H7 (cell line): ENCODE measurements at regions not wholly inside any gene's neighbourhood (a gene's known extent, or its start where the extent isn't known, plus 50 kb on each side); places are given as distances from the start of the nearest gene placed in this dataset.
"Not testable (repeated sequence)": the region's sequence is repeated elsewhere in the genome, so short reads cannot be mapped to it uniquely, and the experiment has no call there.

Source experiments
- DNase-seq: peaks from one replicate; pipeline ENCODE4 v3.0.0; 2012
- H3K27me3 ChIP-seq: 2 replicates; pipeline ENCODE4 v1.6.0; 2011; ENCODE audit warnings: mild to moderate bottlenecking, low read length; ENCODE audit not compliant: control insufficient read depth, insufficient read depth
- H3K36me3 ChIP-seq: replicated peaks from 2 replicates; pipeline ENCODE4 v1.5.1; 2011; ENCODE audit warnings: low read length; ENCODE audit not compliant: control insufficient read depth, insufficient read depth
- H3K4me3 ChIP-seq: 2 replicates; pipeline ENCODE4 v1.5.1; 2011; ENCODE audit warnings: low read depth, mild to moderate bottlenecking, control low read depth, low read length, moderate library complexity; ENCODE audit not compliant: insufficient read depth

DNA sequence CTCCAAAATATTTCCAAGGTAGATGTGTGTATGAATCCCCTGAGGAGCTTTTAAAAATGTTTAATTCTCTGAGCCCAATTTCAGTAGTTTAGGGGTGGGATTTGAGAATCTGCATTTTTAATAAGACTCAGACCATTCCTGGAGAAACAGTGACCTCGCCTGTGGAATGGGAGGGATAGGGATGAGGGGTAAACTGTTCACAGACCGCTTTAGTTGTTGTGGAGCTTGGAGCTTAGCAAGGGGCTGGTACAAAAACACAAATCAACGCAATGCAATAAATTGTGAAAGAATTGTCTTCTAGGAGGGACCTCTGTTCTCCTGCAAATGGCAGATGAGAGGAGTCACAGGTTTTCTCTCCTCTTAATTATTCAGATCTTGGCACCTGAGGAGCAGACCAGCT, 239.3 kb upstream of the SULF2 start:
- Histone ChIP-seq H3K4me3 (no peak overlapping the region), H3K36me3 (no peaks in the 10 kb centered on the region), H3K27me3 (no peaks in the 10 kb centered on the region)
- no peak for DNase-seq

DNA sequence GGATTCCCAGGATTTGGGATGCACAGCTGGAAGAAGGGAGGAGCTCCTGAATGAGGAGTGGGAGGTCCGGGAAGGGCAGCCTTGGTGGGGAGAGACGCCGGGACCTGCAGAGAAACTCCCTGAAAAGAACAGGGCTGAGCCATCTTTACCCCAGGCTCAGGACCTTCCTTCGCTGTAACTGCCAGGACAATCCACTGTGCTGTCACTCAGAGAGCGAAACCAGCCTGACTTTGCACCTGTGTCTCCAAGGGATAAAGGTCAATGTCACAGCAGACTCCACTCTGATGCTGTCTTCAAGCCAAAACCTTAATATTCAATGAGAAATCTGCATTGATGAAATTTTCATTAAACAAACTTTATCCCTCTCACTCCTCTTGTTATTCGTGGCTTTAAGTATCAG, 235.4 kb upstream of the SULF2 start:
- DNase-seq, H3K27me3 ChIP-seq, H3K36me3 ChIP-seq, H3K4me3 ChIP-seq: not testable (repeated sequence)

DNA sequence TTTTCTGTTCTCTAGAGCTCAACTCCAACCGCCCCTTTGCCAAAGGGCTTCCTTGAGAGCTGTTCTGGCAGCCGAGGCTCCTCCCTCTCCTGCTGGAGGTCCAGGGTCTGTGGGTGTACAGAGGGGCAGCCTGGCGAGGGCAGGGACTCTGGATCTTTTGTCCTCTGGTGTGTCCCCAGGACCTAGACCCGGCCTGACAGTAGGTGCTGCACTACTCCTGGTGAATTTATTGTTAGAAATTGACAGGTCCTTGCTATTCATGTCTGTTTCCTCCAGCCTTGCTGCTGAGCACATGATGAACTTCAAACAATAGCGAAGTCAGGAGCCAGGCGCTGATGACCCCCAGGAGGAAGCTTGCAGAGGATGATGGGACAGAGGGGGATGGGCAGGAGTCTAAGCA, 234.7 kb upstream of the SULF2 start:
- Histone ChIP-seq H3K27me3 (no peaks in the 10 kb centered on the region), H3K4me3 (no peak overlapping the region), H3K36me3 (no peaks in the 10 kb centered on the region)
- no peak for DNase-seq

DNA sequence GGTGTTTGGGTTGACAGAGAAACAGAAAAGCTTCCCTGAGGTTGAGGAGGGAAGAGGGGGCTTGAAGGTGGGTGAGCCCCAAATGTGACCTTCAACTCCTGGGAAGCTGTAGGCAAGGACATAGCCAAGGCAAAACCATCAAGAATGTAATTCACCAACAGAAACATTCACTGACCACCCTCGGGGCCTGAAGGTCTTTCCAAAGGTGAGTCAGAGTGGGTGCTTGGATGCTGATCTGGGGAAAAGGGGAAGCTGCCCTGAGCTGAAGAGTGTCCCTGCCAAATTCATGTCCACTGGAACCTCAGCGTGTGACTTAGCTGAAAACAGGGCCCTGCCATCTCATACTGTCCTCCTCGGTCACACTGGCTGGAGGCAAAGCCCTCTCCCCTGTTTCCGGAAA, 234.2 kb upstream of the SULF2 start:
- Histone ChIP-seq H3K27me3 (no peaks in the 10 kb centered on the region), H3K36me3 (no peaks in the 10 kb centered on the region), H3K4me3 (no peak overlapping the region)
- DNase-seq, result no peak

DNA sequence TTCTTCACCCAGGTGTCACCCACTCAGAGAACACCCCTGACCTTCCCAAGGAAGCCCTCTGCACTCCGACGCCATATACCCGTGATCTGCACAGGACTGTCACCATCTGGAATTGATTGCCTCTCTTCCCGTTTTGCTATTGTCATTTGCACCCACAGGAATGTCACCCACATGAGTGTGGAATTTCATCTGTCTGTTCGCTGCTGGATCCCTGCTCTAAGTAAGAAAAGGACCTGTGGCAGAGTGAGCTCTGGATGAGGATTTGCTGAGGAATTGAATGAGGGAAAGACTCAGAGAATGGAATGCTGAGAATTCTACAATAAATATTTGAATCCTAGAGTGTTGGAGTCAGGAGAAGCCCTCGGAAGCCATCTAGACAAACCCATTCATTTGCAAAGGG, 233.6 kb upstream of the SULF2 start:
- H3K36me3 ChIP-seq, DNase-seq, H3K4me3 ChIP-seq, H3K27me3 ChIP-seq: not testable (repeated sequence)

DNA sequence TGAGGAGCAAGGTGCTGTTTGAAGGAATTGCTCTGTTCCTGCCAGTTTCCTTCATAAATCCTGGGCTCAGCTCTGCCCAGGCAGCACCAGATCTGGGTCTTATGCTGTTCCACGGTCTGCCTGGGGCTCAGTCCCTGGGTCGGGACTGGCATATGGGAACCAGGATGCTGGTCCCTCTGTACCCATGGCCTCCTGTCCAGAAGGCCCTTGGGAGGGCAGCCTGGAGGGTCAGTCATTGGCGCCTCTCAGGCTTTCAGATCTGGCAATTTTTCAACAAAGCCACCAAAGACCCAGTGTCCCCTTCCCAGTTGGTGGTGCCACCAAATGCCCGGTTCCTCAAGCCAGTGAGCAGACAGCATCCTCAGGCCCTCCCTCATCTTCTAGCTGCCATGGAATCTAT, 232.7 kb upstream of the SULF2 start:
- H3K27me3 ChIP-seq, result no peaks in the 10 kb centered on the region
- no peak overlapping the region for H3K4me3 ChIP-seq
- no peak for DNase-seq
- H3K36me3 ChIP-seq, result no peaks in the 10 kb centered on the region

DNA sequence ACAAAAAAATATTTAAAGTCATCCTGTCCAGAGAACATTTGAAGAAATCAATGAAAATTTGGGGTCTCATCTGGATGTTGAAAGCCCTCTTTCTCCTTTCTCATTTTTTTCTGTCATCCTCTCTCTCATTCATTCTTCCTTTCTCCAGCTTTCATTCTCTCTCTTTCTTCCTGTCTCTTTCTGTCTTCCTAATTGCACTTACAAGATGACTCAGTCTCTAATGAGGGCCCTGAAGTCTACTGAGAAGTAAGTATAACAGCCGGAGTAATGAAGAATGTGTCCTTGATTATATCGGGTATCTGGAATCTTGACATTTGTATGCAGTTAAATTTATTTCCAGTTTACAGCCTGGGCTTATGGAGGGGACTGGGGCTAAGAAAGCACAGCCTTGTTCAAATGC, 232.2 kb upstream of the SULF2 start:
- no peak for DNase-seq
- no peak overlapping the region for H3K4me3 ChIP-seq
- no peaks in the 10 kb centered on the region for H3K27me3 ChIP-seq
- no peaks in the 10 kb centered on the region for H3K36me3 ChIP-seq

DNA sequence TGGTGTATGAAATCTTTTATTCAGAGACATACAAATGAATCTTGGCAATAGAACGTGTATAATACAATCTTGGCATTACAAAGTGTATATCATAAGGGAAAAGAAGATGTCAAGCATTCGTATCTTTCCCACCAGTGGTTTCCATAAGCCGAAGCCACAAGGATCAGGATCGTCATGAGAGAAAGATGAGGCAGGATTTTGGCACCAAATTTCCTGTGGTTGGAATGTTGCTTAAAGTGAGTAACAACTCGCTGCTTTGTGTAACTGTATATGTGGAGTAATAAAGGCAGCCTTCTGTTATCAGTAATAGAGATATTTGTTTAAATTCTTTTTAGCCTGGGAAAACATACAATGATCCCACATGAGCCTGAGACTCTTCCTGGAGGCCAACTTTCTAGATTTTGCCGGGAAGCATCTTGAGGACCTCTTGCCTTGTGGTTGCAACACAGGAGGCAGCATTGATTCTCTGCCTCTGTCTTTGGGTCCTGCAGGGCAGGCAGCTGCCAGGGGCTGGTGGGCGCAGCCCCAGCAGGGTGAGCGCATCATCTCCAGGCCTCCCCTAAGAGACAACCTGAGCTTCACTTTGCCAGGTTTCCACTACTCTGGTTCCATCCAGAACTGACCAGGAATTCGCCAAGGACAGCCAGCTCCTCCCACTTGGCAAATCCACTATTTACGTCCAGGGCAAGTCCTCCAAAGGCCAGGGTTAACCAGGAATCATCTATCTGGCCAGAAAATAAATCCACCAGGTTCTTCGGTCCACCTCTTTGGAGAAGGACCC, 230.9 kb upstream of the SULF2 start:
- H3K4me3 ChIP-seq, result no peak overlapping the region
- no peaks in the 10 kb centered on the region for H3K36me3 ChIP-seq
- DNase-seq, result no peak

DNA sequence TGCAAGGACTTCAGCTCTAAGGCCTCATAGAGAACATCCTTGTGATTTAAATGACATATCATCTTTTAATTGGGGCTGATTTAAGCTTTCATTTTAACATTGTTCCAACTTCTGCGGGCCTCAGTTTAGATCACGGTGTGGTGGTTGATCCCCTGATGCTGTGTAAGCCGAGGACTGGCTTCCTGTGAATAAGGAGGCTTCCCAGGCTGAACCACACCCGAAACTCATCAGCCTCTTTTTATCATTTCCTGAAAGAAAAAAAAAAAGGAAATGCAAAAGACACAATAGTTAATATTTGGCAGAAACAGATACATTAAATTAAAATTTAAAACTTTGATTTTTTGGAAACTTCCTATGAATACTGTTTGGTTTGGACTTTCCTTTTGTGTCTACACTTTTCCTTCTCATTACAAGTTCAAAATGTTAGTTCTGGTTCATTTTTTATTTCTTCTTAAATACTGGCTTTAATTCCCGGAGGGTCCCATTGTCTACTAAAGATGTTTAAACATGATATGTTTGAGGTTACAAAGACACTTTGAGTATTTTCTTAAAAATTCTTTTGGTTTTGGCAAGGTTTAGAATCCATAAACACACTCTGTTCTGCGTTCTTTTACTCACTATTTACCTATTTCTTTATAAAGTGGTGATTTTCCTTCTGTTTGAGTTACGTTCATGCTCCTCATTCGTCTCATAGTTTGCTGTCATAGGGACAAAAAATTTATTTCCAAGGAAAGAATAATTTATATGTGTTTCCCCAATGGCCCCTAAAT, 230.0 kb upstream of the SULF2 start:
- no peaks in the 10 kb centered on the region for H3K36me3 ChIP-seq
- no peaks in the 10 kb centered on the region for H3K27me3 ChIP-seq
- no peak for DNase-seq
- no peak overlapping the region for H3K4me3 ChIP-seq

More for the DNA sequence above, 230.9 kb upstream of the SULF2 start:
- H3K27me3 ChIP-seq, result no peaks in the 10 kb centered on the region

DNA sequence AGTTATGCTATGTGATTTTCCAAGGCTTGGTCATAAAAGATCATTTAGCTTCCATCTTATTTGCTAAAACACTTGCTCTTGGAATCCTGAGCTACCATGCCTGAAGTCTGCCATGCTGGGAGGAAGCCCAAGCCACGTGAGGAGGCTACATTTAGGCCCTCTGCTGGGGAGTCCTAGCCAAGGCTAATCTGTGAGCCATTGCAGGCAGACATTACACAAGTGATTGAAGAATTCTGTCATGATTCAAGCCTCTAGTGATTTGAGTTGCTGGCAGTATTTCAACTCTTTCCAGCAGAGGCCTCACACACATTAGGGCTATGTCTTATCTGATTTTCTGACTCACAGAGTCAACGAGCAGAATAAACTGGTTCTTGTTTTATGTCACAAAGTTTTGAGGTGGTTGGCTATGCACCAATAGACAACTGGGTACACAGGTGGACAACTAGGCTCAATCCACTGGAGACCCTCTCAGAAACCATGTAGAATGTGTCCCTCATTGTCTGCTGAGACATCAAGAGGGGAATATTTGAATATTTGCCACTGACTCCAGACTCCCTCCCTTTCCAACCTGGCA, 227.2 kb upstream of the SULF2 start:
- Histone ChIP-seq H3K4me3 (no peak overlapping the region), H3K36me3 (no peaks in the 10 kb centered on the region), H3K27me3 (no peaks in the 10 kb centered on the region)
- DNase-seq, result no peak

DNA sequence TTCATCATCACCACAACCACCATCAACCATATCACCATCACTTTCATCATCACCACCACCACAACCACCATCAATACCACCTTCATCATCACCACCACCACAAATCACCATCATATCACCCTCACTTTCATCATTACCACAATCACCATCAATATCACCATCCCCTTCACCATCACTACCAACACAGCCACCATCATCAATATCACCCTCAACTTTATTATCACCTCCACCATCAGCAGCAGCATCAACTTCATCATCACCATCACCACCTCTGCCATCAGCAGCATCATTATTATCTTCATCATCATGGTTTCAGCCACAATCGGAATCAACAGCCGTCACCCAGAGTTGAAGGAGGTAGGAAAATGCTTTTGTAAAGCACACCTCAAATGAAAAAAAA, 225.7 kb upstream of the SULF2 start:
- DNase-seq, result no peak
- H3K36me3 ChIP-seq, result no peaks in the 10 kb centered on the region
- no peak overlapping the region for H3K4me3 ChIP-seq
- no peaks in the 10 kb centered on the region for H3K27me3 ChIP-seq

DNA sequence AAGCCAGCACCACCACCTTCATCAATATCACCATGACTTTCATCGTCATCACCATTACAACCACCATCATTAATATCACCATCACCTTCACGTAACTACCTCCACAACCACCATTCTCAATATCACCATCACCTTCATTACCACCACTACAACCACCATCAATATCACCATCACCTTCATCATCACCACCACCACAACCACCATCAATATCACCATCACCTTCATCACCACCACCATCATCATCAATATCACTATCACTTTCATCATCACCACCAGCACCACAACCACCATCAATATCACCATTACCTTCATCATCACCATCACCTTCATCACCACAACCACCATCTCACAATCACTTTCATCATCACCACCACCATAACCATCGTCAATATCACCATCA, 225.3 kb upstream of the SULF2 start:
- no peaks in the 10 kb centered on the region for H3K27me3 ChIP-seq
- DNase-seq, result no peak
- no peaks in the 10 kb centered on the region for H3K36me3 ChIP-seq
- H3K4me3 ChIP-seq, result no peak overlapping the region

DNA sequence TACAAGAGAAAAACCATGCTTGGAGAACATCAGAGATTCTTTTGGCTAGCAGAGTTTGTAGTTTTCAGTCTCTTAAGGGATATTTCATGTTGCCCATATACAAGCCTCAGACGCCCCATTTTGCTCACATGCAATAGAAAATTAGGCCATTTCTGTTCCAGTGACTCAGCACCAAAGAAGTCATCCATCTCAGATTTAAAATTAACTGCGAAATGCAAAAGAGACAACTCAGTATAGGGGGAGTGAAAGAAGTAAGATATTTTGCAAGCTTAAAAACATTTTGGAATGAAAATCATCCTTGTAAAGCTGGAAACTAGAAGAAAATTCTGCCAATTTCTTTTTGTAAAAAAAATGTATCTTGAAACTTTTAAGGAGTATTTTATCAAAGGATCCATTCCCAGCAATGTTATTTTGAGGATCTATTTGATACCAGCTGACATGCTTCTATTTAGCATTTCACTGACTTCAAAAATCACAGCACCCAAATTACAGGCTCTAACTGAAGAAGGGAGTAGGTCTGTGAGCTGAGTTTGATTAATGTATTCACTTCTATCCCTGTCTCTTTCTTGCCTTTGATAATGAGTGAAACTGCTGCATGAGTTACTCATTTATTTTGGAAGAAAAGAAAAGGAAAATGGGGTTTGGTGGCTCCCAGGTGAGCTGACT, 223.7 kb upstream of the SULF2 start:
- Histone ChIP-seq H3K4me3 (no peak overlapping the region), H3K27me3 (no peaks in the 10 kb centered on the region), H3K36me3 (no peaks in the 10 kb centered on the region)
- no peak for DNase-seq

DNA sequence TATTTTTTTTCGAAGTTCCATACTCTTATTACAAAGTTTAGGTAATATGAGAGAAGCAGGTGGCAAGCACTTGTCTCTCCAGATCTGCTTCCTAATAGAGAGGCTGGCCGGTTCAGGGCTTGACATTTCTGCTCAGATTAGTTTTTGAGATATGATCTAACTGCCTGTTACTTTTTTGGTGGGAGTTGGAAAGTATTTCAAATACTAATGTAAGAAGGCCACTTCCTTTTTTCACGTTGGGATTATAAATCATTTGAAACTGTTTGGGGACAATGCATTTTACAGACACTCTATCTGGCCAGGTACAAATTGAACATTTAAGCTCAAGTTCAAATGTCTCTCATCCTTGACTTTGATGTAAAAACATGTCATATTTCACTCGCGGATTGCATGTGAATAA, 222.1 kb upstream of the SULF2 start:
- Histone ChIP-seq H3K27me3 (no peaks in the 10 kb centered on the region), H3K36me3 (no peaks in the 10 kb centered on the region), H3K4me3 (no peak overlapping the region)
- no peak for DNase-seq
